DOHH2 (cell line): ENCODE measurements at regions not wholly inside any gene's neighbourhood (a gene's known extent, or its start where the extent isn't known, plus 50 kb on each side); places are given as distances from the start of the nearest gene placed in this dataset.

Experiments
- CTCF ChIP-seq: fragments of 200-600 bp; sonication (generic); IDR thresholded peaks from one replicate; pipeline ENCODE4 v1.5.1; 2014; ENCODE audit warnings: antibody characterized with exemption, mild to moderate bottlenecking, low read depth, low read length; ENCODE audit not compliant: poor library complexity, severe bottlenecking
- EZH2phosphoT487 ChIP-seq: fragments of 200-600 bp; sonication (generic); IDR thresholded peaks from 2 replicates; pipeline ENCODE4 v1.6.1; 2017; ENCODE audit warnings: borderline replicate concordance, mild to moderate bottlenecking, antibody characterized with exemption, low read length, moderate library complexity, mixed read lengths

DNA sequence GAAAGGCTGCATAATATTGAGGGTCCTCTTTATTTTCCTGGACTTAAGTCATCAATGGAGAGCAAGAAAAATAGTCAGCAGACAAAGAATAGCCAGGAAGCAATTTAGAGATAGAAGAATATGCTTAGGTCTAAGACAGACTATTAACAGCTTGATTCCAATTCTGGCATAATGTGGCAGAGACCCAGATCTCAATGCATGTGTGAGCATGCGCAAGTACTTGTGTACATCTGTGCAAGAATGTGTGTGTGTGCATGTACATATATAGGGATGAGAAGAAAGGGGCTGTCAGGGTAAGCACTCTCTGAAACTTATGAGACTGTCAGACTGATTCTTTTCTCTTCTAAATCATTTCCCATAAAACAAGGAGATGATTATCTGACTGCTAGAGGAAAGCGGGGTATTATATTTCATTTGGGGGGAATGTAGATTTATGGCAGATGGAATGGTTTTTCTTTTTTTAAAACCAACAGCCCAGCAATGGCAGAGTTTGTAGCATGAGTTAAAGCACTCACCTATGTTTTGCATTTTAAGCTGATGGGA, 381.3 kb upstream of the SPRED2 start:
- TF ChIP-seq CTCF, result no peak
- TF ChIP-seq EZH2phosphoT487, result no peak
